ENCODE measurements at regions not wholly inside any gene's neighbourhood (a gene's known extent, or its start where the extent isn't known, plus 50 kb on each side); places are given as distances from the start of the nearest gene placed in this dataset.

DNA sequence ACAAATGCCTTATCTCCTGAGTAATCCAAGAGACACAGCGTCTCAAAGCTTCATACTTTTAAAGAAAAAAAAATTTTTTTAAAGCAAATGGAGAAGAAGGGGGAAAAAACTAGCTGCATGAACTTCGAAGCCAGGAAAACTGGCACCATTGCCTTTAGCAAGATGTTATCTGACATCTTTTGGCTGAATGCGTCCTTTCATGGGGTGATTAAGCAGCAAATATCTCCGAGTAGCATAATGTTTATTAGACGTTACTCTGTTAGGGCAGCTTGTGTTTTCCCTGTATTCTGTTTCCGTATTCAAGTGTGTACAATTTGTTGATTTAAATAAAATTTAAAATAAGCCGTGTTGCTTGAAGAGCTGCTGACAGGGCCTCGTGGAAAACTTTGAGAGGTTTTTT, 76.5 kb upstream of the TSHZ2 start:
- DNase-seq = no peak
- TF ChIP-seq CTCF (IDR thresholded peaks at IDR 0.05; ENCODE audit: low read length) (no peak), EZH2phosphoT487 (IDR thresholded peaks at IDR 0.05; ENCODE audit: low read length) (no peak)
- H3K79me2 ChIP-seq (ENCODE audit: low read length) = no peaks in the 10 kb centered on the region
- no peaks in the 10 kb centered on the region for H3K27me3 ChIP-seq (replicated peaks; ENCODE audit: insufficient read depth, low read length)
- H3K36me3 ChIP-seq (replicated peaks; ENCODE audit: insufficient read depth, low read length) = no peaks in the 10 kb centered on the region
- H3K4me1 ChIP-seq (ENCODE audit: low read length) = no peaks in the 10 kb centered on the region
- no peaks in the 10 kb centered on the region for H3K9me3 ChIP-seq (replicated peaks; ENCODE audit: insufficient read depth, low read length)
- no peak overlapping the region for H2AFZ ChIP-seq (ENCODE audit: low read length)
- H4K20me1 ChIP-seq (ENCODE audit: insufficient read depth, low read length) = no peaks in the 10 kb centered on the region
- no peak overlapping the region for H3K9ac ChIP-seq (ENCODE audit: low read length)
- H3K4me2 ChIP-seq (ENCODE audit: low read depth, low read length) = no peak overlapping the region
- H3K4me3 ChIP-seq (ENCODE audit: low read length) = no peak overlapping the region
- no peaks in the 10 kb centered on the region for H3K9me2 ChIP-seq (replicated peaks; ENCODE audit: insufficient read depth, low read length)
- no peak overlapping the region for H3K27ac ChIP-seq (ENCODE audit: low read length)
- H3F3A ChIP-seq (ENCODE audit: insufficient read depth, low read length) = no peaks in the 10 kb centered on the region

DNA sequence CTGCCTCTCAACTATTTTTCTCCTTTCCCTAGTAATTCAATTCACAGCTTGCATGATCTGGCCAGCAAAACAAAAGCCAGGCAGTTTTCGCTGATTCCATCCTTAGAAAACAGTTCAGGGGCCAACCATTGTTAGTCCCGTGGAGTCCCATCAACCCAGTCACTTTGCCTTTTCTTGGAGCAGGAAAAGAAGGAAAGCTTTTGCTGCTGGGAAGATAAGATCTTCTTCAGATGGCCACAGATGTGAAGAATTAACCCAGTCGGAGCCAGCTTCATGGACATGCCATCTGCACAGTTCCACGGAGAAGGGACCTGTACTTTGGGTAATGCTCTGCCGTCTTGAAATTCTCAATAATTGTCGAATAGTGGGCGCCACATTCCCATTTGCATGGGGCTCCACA, 76.9 kb upstream of the TSHZ2 start:
- H3K9me3 ChIP-seq (replicated peaks; ENCODE audit: insufficient read depth, low read length) = no peaks in the 10 kb centered on the region
- TF ChIP-seq CTCF (IDR thresholded peaks at IDR 0.05; ENCODE audit: low read length) (no peak), EZH2 (optimal IDR thresholded peaks at IDR 0.05; ENCODE audit: low read depth, low read length) (no peak), EZH2phosphoT487 (IDR thresholded peaks at IDR 0.05; ENCODE audit: low read length) (no peak)
- H4K20me1 ChIP-seq (ENCODE audit: insufficient read depth, low read length) = no peaks in the 10 kb centered on the region
- no peak overlapping the region for H2AFZ ChIP-seq (ENCODE audit: low read length)
- no peak overlapping the region for H3K9ac ChIP-seq (ENCODE audit: low read length)
- H3K36me3 ChIP-seq (replicated peaks; ENCODE audit: insufficient read depth, low read length) = no peaks in the 10 kb centered on the region
- H3K27ac ChIP-seq (ENCODE audit: low read length) = no peak overlapping the region
- H3K9me2 ChIP-seq (replicated peaks; ENCODE audit: insufficient read depth, low read length) = no peaks in the 10 kb centered on the region
- H3F3A ChIP-seq (ENCODE audit: insufficient read depth, low read length) = no peaks in the 10 kb centered on the region
- no peak overlapping the region for H3K4me3 ChIP-seq (ENCODE audit: low read length)
- no peak for DNase-seq
- H3K27me3 ChIP-seq (replicated peaks; ENCODE audit: insufficient read depth, low read length) = no peaks in the 10 kb centered on the region
- no peaks in the 10 kb centered on the region for H3K79me2 ChIP-seq (ENCODE audit: low read length)
- H3K4me2 ChIP-seq (ENCODE audit: low read depth, low read length) = no peak overlapping the region
- no peaks in the 10 kb centered on the region for H3K4me1 ChIP-seq (ENCODE audit: low read length)

- no peak overlapping the region for H3K4me3 ChIP-seq (ENCODE audit: low read length)
- H3K27me3 ChIP-seq (replicated peaks; ENCODE audit: insufficient read depth, low read length) = no peaks in the 10 kb centered on the region
- no peaks in the 10 kb centered on the region for H3K9me2 ChIP-seq (replicated peaks; ENCODE audit: insufficient read depth, low read length)
- no peaks in the 10 kb centered on the region for H3K4me1 ChIP-seq (ENCODE audit: low read length)
- no peaks in the 10 kb centered on the region for H4K20me1 ChIP-seq (ENCODE audit: insufficient read depth, low read length)
- TF ChIP-seq EZH2phosphoT487 (IDR thresholded peaks at IDR 0.05; ENCODE audit: low read length) (no peak), EZH2 (optimal IDR thresholded peaks at IDR 0.05; ENCODE audit: low read depth, low read length) (no peak), CTCF (IDR thresholded peaks at IDR 0.05; ENCODE audit: low read length) (no peak)
- no peak overlapping the region for H3K4me2 ChIP-seq (ENCODE audit: low read depth, low read length)
- H3K36me3 ChIP-seq (replicated peaks; ENCODE audit: insufficient read depth, low read length) = no peaks in the 10 kb centered on the region
- H3K79me2 ChIP-seq (ENCODE audit: low read length) = no peaks in the 10 kb centered on the region
- H3K27ac ChIP-seq (ENCODE audit: low read length) = no peak overlapping the region
- no peak overlapping the region for H2AFZ ChIP-seq (ENCODE audit: low read length)
- no peak for DNase-seq
- H3K9ac ChIP-seq (ENCODE audit: low read length) = no peak overlapping the region
- H3F3A ChIP-seq (ENCODE audit: insufficient read depth, low read length) = no peaks in the 10 kb centered on the region
- no peaks in the 10 kb centered on the region for H3K9me3 ChIP-seq (replicated peaks; ENCODE audit: insufficient read depth, low read length)
These were observed 78.7 kb upstream of the TSHZ2 start for GRCh38 chr20:52893498-52893897.

Measured in MM.1S (cell line).